SU-DHL-6 (cell line): ENCODE measurements at regions not wholly inside any gene's neighbourhood (a gene's known extent, or its start where the extent isn't known, plus 50 kb on each side); places are given as distances from the start of the nearest gene placed in this dataset.

Experiments
- H2AFZ ChIP-seq: fragments of 200-600 bp; sonication (generic); 2 replicates; pipeline ENCODE4 v1.6.1; 2014; ENCODE audit warnings: low read depth, mild to moderate bottlenecking, moderate library complexity, mixed read lengths, antibody characterized with exemption, low read length; ENCODE audit not compliant: severe bottlenecking
- H3F3A ChIP-seq: fragments of 200-600 bp; shearing (Covaris generic); 2 replicates; pipeline ENCODE4 v1.6.0; 2016; ENCODE audit warnings: antibody characterized with exemption, mild to moderate bottlenecking; ENCODE audit not compliant: insufficient read depth
- H3K27ac ChIP-seq: fragments of 200-600 bp; sonication (generic); 2 replicates; pipeline ENCODE4 v1.5.1; 2016; ENCODE audit warnings: low read depth, mild to moderate bottlenecking, low read length, moderate library complexity, mixed read lengths
- H3K27me3 ChIP-seq: fragments of 200-600 bp; sonication (generic), shearing (Covaris generic); 2 replicates; pipeline ENCODE4 v1.6.0; 2014; ENCODE audit warnings: mild to moderate bottlenecking, low read length
- H3K36me3 ChIP-seq: fragments of 200-600 bp; sonication (generic); 2 replicates; pipeline ENCODE4 v1.6.1; 2014; ENCODE audit warnings: mild to moderate bottlenecking, low read length, mixed read lengths
- H3K4me2 ChIP-seq: fragments of 300-600, 200-600 bp; shearing (Covaris generic), sonication (generic); 2 replicates; pipeline ENCODE4 v1.6.0; 2014; ENCODE audit warnings: low read length, low read depth, mild to moderate bottlenecking; ENCODE audit not compliant: poor library complexity, severe bottlenecking
- H3K4me3 ChIP-seq: fragments of 200-600 bp; sonication (generic); 2 replicates; pipeline ENCODE4 v1.5.1; 2014; ENCODE audit warnings: antibody characterized with exemption, low read length, mild to moderate bottlenecking, mixed read lengths; ENCODE audit not compliant: insufficient read depth, poor library complexity, severe bottlenecking
- H3K79me2 ChIP-seq: fragments of 200-600 bp; sonication (generic); 2 replicates; pipeline ENCODE4 v1.6.1; 2014; ENCODE audit warnings: mild to moderate bottlenecking, low read length, moderate library complexity; ENCODE audit not compliant: insufficient read depth
- H3K9ac ChIP-seq: fragments of 200-600 bp; sonication (generic); 2 replicates; pipeline ENCODE4 v1.7.0; 2014; ENCODE audit warnings: mild to moderate bottlenecking, low read length
- H3K9me2 ChIP-seq: fragments of 200-600 bp; sonication (generic); replicated peaks from 2 replicates; pipeline ENCODE4 v1.6.1; 2014; ENCODE audit warnings: low read length; ENCODE audit not compliant: insufficient read depth
- H3K9me3 ChIP-seq: fragments of 200-600 bp; sonication (generic); 2 replicates; pipeline ENCODE4 v1.6.1; 2014; ENCODE audit warnings: low read length, mixed read lengths; ENCODE audit not compliant: insufficient read depth
- H4K20me1 ChIP-seq: fragments of 200-600 bp; sonication (generic); 2 replicates; pipeline ENCODE4 v1.6.1; 2014; ENCODE audit warnings: low read depth, mild to moderate bottlenecking, antibody characterized with exemption, low read length, moderate library complexity, mixed read lengths
- EZH2phosphoT487 ChIP-seq: fragments of 200-600 bp; sonication (generic), shearing (Covaris generic); conservative IDR thresholded peaks from 2 replicates; pipeline ENCODE4 v1.6.1; 2018; ENCODE audit warnings: mild to moderate bottlenecking, antibody characterized with exemption, low read length, moderate library complexity, mixed read lengths
- TF ChIP-seq, protein P1 (sequence below): fragments of 200-600 bp; sonication (generic); IDR thresholded peaks from one replicate; pipeline ENCODE4 v1.5.1; 2017; ENCODE audit warnings: antibody characterized with exemption, mild to moderate bottlenecking, low read length, moderate library complexity; ENCODE audit not compliant: insufficient read depth, poor library complexity, severe bottlenecking

- Histone ChIP-seq H3K27me3 (no peaks in the 10 kb centered on the region), H2AFZ (no peak overlapping the region), H3K36me3 (no peaks in the 10 kb centered on the region), H3F3A (no peaks in the 10 kb centered on the region), H3K4me3 (no peak overlapping the region), H3K27ac (no peak overlapping the region), H3K4me2 (no peak overlapping the region), H3K9me2 (no peaks in the 10 kb centered on the region), H3K79me2 (no peaks in the 10 kb centered on the region), H3K9ac (no peak overlapping the region), H4K20me1 (no peaks in the 10 kb centered on the region), H3K9me3 (no peaks in the 10 kb centered on the region)
- TF ChIP-seq, protein P1, sequence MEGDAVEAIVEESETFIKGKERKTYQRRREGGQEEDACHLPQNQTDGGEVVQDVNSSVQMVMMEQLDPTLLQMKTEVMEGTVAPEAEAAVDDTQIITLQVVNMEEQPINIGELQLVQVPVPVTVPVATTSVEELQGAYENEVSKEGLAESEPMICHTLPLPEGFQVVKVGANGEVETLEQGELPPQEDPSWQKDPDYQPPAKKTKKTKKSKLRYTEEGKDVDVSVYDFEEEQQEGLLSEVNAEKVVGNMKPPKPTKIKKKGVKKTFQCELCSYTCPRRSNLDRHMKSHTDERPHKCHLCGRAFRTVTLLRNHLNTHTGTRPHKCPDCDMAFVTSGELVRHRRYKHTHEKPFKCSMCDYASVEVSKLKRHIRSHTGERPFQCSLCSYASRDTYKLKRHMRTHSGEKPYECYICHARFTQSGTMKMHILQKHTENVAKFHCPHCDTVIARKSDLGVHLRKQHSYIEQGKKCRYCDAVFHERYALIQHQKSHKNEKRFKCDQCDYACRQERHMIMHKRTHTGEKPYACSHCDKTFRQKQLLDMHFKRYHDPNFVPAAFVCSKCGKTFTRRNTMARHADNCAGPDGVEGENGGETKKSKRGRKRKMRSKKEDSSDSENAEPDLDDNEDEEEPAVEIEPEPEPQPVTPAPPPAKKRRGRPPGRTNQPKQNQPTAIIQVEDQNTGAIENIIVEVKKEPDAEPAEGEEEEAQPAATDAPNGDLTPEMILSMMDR, result no peak
- no peak for TF ChIP-seq EZH2phosphoT487
Observed at GRCh38 chr10:128874331-128874730, 592.7 kb upstream of the MGMT start.

DNA sequence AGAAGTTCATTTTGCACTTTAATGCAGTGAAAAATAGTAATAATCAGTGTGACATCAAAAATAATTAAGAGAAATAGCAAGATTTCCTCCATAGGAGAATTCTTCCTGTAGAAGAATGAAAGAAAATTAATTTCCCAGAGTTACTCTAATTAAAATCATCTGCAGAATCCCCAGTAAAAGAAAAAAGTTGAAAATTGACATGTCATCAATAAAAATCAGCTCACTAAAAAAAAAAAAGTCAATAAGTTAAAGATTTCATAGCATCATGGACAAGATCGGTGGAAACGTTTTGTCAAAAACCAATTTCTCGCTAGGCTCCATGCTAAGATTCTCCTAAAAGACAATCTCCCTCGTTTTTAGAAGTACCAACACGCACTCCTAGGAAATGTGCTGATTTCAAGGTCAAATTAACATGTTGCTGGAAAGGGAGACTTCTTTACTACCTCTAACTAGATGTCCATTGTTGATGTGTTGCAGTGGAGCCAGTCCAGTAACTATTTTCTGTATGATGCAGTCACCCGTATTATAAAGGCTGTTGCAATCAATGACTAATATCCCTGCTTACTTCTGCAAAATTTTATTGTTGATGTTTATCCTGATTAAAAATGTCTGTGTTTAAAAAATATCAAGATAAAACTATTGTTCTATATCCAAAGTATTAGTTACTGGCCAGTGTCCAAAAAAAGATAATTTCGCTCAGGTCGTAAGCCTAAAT, 591.9 kb upstream of the MGMT start:
- H3K79me2 ChIP-seq, result no peaks in the 10 kb centered on the region
- H3F3A ChIP-seq, result no peaks in the 10 kb centered on the region
- H3K4me2 ChIP-seq, result no peak overlapping the region
- TF ChIP-seq EZH2phosphoT487, result no peak
- TF ChIP-seq, protein P1, result no peak
- no peak overlapping the region for H3K9ac ChIP-seq
- no peaks in the 10 kb centered on the region for H3K27me3 ChIP-seq
- no peak overlapping the region for H3K4me3 ChIP-seq
- H2AFZ ChIP-seq, result no peak overlapping the region
- no peaks in the 10 kb centered on the region for H3K9me3 ChIP-seq
- no peaks in the 10 kb centered on the region for H3K36me3 ChIP-seq
- no peak overlapping the region for H3K27ac ChIP-seq
- H3K9me2 ChIP-seq, result no peaks in the 10 kb centered on the region
- no peaks in the 10 kb centered on the region for H4K20me1 ChIP-seq

- Histone ChIP-seq H3K27me3 (no peaks in the 10 kb centered on the region), H3K4me2 (no peak overlapping the region), H3K36me3 (no peaks in the 10 kb centered on the region), H2AFZ (no peak overlapping the region), H3K9me3 (no peaks in the 10 kb centered on the region), H3K4me3 (no peak overlapping the region), H3K27ac (no peak overlapping the region), H3K9me2 (no peaks in the 10 kb centered on the region), H3F3A (no peaks in the 10 kb centered on the region), H3K79me2 (no peaks in the 10 kb centered on the region), H4K20me1 (no peaks in the 10 kb centered on the region), H3K9ac (no peak overlapping the region)
- TF ChIP-seq EZH2phosphoT487, result no peak
- TF ChIP-seq, protein P1, result no peak
Observed at GRCh38 chr10:128875956-128876736, 590.9 kb upstream of the MGMT start.
